Stimulated activated CD8-positive, alpha-beta memory T cell treated with anti-CD3 and anti-CD28 coated beads, Interleukin-15, amount 100 ng/mL, for 4 hours (primary cell): ENCODE measurements at regions not wholly inside any gene's neighbourhood (a gene's known extent, or its start where the extent isn't known, plus 50 kb on each side); places are given as distances from the start of the nearest gene placed in this dataset.
"Not testable (repeated sequence)": the region's sequence is repeated elsewhere in the genome, so short reads cannot be mapped to it uniquely, and the experiment has no call there.

Source experiments
- DNase-seq, 2 donors: peaks; one replicate each; pipeline ENCODE4 v3.0.0-alpha.2; 2020; ENCODE audit warnings: low read depth in 2 of 2

DNA sequence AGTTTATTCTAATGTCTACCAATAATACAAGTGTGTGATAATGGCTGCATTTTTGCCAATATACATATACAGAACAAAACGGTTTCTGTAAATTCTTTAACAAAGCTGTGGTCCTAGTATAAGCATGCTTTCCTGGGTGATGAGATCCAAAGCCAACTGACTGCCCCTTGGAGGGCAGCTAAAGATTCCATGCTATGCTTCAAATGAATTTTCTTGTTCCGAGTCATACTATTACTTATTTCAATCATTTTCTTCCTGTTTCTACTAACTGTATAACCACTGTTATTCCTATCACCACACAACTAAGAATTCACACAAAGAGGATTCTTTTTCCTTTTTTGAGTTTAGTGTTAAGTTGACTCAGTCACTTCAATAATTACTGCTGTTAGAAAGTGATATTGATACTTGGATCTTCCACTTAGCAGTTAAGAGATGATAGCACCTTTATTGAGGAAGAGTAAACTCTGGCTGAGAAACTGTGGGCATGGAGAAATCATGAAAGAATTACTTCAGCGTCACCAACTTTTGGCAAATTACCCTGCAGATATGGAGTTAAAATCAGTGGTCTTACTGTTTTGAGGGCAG lies 197.5 kb downstream of the ARL4A start:
- DNase-seq, result no peak

DNA sequence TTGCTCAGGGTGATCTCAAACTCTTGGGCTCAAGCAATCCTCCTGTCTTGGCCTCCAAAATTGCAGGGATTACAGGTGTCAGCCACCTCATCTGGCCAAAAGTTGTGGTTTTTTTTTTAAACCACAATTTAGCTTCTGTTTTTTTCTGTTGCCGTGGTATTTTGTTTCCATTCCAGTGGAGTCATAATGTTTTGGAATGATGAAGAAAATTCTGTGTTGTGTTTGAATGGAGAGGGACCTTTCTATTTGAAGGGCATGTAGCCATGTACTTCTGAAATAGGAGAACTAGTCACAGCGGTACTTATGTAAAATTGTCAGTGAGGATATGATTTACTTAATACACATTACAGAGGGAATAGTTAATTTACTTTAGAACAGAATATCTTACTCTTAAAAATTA lies 201.3 kb downstream of the ARL4A start:
- DNase-seq, result no peak

DNA sequence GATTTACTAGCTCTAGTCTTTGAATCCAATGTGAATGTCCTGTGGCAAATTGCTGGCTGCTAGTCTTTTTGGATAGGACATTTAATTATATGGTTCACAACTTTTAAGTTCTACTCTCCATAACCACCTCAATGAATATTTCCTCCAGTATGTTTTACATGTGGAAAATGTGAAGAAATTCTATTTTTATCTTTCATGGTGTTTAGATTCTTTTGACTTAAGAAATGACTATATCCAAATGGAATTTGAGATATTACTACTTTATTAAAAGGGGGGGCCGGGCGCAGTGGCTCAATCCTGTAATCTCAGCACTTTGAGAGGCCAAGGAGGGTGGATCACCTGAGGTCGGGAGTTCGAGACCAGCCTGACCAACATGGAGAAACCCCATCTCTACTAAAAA lies 202.0 kb downstream of the ARL4A start:
- no peak for DNase-seq

DNA sequence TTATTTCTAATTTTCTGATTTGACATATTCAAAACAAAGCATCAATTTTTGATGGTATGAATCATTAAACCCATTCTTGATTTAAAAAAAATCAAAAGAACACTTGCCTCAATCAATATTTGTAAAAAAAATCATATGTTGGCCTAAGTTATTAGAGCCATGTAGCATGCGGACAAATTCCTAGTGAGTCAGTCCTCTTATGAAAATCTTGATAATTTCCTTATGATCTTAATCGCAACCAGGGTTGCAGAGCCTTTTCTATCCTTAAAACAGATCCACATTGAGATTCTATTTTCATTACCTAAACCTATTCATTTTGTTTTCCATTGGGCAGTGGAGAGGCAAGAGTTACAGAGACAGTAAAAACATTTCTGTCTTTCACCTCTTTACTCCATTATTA lies 203.2 kb downstream of the ARL4A start:
- no peak for DNase-seq

DNA sequence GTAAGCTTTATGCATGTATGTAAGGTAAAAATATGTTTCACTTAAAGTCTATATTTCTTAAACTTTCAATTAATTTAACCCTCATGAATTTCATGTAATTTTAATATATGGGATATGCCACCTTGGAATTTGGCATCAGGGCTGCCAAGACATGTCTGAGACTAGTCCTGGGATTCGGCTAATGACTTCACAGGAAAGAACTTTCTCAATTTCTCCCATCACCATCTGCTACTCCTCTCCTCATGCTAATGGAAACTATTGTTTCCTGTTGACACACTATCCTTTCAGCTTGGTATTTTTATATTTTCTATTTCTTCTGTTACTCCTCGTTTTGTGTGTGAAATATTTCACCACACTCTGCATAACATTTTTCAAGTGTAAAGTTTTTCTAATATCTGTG lies 205.9 kb downstream of the ARL4A start:
- DNase-seq, result no peak

DNA sequence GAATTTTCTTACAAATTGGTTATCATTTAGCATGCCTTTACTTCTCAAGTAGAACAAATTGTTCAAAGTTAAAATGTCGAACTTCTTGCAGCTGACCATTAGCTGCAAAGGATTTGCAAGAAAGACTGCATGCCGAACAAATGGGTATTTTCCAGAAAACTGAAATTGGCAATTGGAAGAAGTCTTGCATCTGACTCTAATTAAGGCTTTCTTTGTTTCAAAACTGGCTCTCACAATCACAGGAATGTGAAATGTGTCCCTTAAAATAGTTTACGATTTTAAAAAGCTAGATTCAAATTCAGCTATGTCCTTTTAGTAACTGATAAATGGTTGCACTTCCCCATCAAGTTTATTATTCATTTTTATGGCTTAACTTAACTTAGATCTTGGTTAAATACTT lies 207.9 kb downstream of the ARL4A start:
- no peak for DNase-seq

DNA sequence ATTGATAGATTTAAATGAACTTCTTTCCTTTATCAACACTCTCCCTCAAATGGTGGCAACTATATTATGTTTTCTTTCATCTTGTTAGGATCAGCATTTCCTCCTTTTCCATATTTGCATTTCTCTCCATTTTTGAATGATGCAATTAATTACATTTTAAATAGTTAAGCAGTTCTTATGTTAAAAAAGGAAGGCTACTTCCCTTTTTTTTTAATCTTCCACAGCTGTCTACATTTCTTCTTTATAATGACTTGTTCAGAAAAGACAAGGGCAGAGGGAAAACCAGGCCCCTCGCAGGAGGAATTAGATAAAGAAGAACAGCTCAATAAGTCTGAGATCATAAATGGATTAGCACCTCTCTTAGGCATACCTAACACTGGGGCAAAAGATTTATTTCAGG lies 208.9 kb downstream of the ARL4A start:
- DNase-seq, result no peak

DNA sequence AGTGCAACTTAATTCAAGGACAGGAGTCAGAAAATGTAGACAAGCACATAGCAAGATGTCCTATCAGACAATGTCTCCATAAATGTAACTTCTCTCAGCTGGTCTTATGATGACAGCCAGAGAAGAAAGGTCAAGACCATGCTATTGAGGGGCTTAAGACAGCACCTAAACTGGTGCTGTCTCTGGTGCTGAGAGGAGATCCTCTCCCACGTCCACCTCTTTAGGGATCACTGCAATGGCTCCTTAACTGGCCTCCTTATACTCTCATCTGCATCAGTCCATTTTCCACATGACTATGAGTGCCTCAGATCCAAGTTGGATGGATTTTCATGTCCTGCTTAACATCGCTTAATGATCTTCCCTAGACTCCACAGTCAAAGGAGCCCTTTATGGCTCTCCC lies 210.6 kb downstream of the ARL4A start:
- DNase-seq, result no peak

DNA sequence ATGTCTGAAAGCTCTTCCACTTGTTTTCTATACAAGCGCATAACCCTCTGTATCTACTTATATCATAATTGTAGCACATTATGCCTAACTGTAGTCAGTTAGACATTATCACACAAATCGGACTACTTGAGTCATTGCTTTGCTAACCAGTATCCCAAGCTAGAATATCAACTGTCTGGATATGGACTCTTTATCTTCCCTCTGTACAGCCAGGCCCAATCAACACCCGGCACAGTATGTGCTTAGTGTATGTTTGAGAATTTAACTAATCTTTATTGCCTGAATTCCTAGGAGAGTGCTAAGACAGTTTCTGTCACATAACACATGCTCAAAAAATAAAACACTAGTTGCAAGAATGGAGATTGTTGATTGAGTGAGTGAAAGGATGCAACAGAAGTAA lies 211.2 kb downstream of the ARL4A start:
- no peak for DNase-seq

DNA sequence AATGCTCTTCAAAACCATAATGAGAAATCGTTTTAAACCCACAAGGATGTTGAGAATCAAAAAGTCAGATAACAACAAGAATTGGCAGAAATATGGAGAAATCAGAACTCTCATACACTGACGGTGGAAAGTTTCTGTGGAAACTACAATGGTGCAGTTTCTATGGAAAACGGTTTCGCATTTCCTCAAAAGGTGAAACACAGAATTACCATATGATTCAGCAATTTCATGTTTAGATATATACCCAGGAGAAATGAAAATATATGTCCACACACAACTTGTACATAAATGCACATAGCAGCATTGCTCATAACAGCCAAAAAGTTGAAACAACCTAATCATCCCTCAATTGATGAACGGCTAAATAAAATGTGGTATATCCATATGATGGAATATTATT lies 218.2 kb downstream of the ARL4A start:
- no peak for DNase-seq

DNA sequence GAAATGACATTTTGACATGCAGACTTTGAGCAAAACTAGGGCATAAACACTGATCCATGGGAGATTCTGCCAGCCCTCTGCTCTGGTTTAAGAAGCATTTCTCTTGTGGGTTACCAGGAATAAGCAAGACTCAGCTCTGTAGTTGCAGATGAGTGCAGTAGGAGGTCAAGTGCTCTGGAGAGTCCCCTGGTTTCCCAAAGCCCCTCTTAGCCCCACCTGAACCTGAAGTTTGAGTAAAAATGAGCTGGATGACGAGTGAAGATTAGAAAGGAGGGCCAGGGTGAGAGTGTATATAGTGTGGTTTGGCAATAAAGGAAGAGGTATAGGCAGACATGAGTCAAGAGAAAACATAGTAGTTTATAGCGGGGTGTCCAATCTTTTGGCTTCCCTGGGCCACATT lies 220.3 kb downstream of the ARL4A start:
- DNase-seq, result no peak

DNA sequence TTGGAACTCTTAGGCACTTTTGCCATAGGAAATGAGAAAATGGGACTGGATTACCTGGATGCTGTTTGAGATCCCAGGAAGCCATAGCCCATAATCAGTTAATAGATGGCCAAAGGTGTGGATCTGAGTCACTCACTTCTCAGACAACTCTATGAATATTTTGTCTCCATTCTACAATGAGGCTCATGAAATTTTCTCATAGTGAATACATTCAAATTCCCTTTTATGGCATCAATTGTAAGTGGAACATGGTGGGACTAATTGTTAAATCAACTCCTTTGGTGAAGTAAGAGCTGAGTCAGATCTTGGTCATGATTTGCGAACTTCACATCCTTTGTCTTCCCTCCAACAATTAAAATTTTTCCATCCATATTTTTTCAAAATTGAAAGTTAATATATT lies 222.1 kb downstream of the ARL4A start:
- DNase-seq, result no peak

DNA sequence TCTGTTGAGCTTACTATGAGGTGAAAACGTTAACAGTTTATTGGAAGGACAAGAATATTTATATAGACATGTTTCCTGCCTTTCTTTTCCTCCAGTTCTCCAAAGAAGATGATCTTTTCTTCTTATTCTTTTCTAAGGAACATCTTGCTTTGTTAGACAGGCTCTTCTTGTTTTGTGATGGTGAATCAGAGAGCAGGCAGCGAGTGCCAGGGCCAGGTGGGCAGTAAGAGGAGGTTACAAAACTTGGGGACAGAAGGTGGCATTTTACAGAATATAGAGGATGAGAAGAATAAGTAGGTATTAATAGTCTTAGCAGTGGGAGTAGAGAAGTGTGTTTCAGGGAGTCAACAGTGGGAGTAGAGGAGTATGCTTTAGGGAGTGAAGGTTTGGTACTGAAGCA lies 223.6 kb downstream of the ARL4A start:
- DNase-seq, result no peak

DNA sequence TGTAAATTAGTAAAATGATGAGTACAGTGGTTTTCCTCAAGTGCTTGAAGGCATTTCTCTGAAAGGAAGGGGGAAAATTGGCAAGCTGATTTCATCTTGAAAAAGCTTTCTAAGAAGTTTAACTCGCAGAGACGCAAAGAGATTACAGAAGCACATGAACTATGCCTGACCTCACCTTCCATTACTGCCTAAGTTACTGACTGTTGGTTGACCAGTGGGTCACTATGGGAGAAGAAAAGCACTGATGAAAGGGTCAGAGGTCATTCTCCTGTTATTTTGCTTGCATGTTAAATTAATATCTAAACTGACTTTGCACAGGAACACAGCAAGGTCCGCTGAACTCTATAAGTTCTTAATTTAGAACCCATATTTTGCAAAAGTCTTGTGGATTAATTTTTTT lies 225.6 kb downstream of the ARL4A start:
- no peak for DNase-seq

DNA sequence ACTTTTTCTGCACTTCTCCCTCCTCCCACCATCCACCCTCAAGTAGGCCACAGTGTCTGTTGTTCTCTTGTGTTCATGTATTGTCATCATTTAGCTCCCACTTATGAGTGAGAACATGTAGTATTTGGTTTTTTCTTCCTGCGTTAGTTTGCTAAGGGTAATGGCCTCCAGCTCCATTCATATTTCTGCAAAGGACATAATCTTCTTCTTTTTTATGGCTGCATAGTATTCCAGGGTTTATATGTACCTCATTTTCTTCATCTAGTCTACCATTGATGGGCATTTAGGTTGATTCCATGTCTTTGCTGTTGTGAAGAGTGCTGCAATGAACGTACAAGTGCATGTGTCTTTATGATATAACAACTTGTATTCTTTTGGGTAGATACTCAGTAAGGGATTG lies 230.4 kb downstream of the ARL4A start:
- DNase-seq, result no peak

DNA sequence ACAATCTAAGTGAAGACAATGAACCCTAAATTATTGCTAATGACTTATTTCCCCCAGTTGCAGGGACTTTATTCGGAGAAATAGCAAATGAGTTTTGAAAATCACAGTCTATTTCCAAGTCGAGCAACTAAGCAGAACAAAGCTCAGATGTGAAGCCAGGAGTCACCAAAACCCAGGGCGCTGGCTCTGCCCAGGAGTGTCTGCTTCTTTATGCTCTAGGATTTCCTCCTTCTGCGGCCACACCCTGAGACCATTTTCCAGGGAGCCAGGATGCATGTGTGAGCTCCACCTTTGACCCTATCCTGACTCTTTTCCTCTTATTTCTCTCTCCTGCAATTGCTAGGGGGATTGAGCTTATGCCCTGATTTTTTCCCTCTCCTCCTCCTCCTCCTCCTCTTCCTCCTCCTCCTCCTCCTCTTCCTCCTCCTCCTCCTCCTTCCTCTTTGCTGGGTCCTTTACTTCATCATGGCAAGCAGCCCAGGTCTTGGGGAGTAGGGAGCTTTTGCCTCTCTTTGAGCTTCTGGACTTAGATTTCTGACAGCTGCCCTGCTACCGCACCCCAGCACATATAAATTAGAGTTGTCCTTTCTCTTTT lies 234.4 kb downstream of the ARL4A start:
- DNase-seq, result no peak

DNA sequence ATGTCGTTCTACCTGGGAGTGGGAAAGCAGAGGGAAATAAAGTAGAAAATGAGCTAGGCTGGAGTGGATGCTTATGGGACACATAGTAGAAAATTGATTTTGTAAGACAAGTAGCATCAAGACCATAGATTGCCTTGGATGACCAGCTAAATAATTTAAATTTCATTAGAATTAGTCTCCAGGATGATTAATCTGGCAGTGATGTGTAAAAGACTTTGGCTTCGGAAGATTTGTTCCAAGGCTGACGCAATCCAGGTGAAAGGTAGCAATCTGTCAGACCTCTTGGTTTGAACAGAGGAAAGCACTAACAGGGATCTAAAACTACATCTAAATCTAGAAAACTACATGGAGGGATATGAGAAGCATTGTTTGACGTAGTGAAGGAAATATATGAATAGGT lies 236.5 kb downstream of the ARL4A start:
- no peak for DNase-seq

DNA sequence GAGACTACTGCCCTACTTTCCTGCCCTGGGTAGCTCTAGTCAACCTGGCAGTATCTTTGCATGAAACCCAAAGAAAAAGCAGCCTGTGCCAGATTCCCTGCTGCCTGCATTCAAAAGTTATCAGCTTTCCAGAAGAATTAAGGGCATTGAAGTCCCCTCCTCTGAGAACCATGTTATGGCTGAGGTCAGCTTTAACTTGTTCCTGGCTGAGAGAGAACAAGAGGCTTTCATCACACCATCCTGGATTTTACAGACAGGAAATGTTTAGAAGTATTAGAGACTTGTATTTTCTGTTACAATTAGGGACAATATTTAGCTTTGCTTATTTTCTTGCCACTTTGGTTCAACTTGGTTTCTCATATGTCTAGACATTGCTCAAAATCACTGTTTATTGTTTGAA lies 238.8 kb downstream of the ARL4A start:
- DNase-seq, result no peak

DNA sequence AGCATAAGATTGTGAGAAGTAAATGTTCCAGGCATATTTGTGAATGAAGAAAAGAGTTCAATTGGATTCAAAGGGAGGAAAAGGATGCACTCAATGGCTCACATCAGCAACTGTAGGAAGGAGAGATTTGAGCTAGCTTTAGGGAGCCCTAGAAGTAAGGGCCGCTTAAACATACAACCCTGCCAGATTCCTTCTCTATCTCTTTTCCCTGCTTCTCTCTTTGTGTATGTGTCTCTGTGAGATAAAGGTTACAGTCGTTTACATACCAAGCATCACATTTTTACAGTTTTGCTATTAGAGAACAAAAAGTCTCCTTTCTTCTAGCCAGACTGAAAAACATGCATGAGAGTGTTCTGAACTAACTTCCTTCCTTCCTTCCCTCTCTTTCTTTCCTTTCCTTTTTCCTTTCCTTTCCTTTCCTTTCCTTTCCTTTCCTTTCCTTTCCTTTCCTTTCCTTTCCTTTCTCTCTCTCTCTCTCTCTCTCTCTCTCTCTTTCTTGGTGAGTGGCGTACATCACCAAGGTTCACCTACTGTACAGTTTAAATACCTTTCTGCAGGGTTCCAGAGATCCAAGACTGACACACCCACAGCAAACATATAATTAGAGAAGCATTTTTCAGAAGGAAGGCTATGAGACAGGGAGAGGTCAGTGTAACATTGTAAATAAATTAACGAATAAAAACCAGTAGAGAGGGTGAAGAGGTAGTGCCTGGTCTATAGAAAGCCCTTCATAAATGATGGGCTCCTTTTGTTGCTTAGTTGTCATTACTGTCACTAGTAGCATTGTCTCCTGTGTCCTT lies 240.4 kb downstream of the ARL4A start:
- DNase-seq, result no peak

DNA sequence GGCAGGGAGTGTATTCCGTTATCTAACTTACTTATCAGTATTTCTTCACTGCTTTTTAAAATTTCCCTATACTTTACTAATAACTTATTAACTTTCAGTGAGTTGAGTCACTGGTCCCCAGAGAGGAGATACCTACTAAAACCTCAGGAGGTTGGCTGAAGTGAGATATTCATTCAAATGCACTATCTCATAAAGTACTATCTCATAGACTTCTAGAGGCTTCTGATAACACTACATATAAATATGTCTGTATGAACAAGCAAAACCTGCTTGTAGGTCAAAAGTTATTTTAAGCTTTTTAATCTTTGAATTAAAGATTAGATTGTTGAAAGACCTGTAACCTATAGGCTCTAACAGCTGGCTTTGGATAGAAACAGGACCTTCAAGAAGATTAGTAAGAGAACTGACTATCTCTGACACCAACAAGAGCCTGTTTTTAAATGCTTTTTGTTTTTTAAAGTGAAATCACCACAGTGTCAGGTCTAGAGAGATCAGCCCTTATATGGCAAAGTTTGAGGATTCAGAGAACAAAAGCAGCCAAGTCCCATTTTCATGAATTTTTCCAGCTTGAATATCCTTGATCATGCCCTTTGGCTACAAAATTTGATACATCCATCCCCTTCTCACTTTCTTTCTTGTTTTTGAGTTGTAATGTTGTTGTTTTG lies 242.2 kb downstream of the ARL4A start:
- no peak for DNase-seq

DNA sequence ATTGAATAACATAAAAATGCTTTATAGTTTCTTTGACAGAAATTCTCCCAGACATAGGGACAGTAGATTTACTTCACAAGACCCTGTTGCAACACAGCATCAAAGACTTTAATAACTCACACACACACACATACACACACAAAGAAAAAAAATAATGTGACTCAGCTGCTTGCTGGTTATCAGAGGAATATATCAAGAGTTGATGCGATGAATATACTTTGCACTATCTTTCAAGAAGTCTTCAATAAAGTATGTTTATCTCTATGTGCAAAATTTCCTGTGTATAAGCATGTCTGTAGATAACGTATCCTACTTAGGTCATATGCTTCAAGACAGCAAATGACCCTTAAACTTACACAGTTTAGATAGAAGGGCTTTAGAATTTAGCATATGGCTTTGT lies 243.1 kb downstream of the ARL4A start:
- no peak for DNase-seq

DNA sequence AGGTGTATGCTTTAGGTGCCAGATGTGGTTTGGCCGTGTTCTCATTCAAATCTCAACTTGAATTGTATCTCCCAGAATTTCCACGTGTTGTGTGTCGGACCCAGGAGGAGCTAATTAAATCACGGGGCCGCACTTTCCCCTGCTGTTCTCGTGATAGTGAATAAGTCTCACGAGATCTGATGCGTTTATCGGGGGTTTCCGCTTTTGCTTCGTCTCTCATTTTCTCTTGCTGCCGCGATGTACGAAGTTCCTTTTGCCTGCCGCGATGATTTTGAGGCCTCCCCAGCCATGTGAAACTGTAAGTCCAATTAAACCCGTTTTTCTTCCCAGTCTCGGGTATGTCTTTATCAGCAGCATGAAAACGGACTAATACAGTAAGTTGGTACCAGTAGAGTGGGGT lies 244.0 kb downstream of the ARL4A start:
- DNase-seq, result not testable (repeated sequence)

DNA sequence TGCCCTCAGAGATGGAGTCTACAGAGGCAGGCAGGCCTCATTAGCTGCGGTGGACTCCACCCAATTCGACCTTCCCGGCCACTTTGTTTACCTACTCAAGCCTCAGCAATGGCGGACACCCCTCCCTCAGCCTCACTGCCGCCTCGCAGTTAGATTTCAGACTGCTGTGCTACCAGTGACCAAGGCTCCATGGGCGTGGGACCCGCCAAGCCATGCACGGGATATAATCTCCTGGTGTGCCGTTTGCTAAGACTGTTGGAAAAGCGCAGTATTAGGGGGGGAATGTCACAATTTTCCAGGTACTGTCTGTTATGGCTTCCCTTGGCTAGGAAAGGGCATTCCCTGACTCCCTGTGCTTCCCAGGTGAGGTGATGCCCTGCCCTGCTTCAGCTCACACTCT lies 252.3 kb downstream of the ARL4A start:
- DNase-seq, result no peak
